H1 (cell line): ENCODE measurements at regions not wholly inside any gene's neighbourhood (a gene's known extent, or its start where the extent isn't known, plus 50 kb on each side); places are given as distances from the start of the nearest gene placed in this dataset.

Experiments
- CTCF ChIA-PET: fragments of 300-600 bp; sonication (Branson Sonifier 250); formaldehyde crosslinking; loops from one replicate; lab custom pipeline; 2021; ENCODE audit not compliant: partially characterized antibody; lab: Charles Lee
- POLR2A ChIA-PET: fragments of 300-600 bp; sonication (Branson Sonifier 250); formaldehyde crosslinking; loops from one replicate; lab custom pipeline; 2021; ENCODE audit warnings: inconsistent platforms; ENCODE audit not compliant: partially characterized antibody; lab: Charles Lee
- DNase-seq, 2 experiments: peaks; one replicate each; pipeline versions ENCODE4 v3.0.0 to v3.0.0-alpha.2; 2010 to 2022; ENCODE audit warnings: low spot score in 2 of 2, low read depth in 1 of 2, mixed read lengths in 1 of 2
- FAIRE-seq: peaks from 2 replicates; lab custom pipeline; 2011; peaks lifted over from hg19 to GRCh38; lab: Jason Lieb, UNC
- H2AFZ ChIP-seq: 2 replicates; pipeline ENCODE4 v1.8.1; 2012; ENCODE audit warnings: low read length, inconsistent platforms
- H2AK5ac ChIP-seq: 2 replicates; pipeline ENCODE4 v1.6.1; 2013; ENCODE audit warnings: low read depth, low read length
- H2BK120ac ChIP-seq: replicated peaks from 2 replicates; pipeline ENCODE3; 2013; ENCODE audit warnings: low read depth, low read length, inconsistent platforms
- H2BK12ac ChIP-seq: 2 replicates; pipeline ENCODE4 v1.6.1; 2013; ENCODE audit warnings: low read depth, low read length
- H2BK15ac ChIP-seq: 2 replicates; pipeline ENCODE4 v1.6.1; 2013; ENCODE audit warnings: low read length
- H2BK20ac ChIP-seq: 2 replicates; pipeline ENCODE4 v1.6.1; 2013; ENCODE audit warnings: low read length
- H2BK5ac ChIP-seq: 2 replicates; pipeline ENCODE4 v1.6.1; 2013; ENCODE audit warnings: low read depth, low read length
- H3K14ac ChIP-seq: 2 replicates; pipeline ENCODE4 v1.6.1; 2013; ENCODE audit warnings: inconsistent platforms; ENCODE audit not compliant: insufficient read length
- H3K18ac ChIP-seq: 2 replicates; pipeline ENCODE4 v1.6.1; 2013; ENCODE audit warnings: low read length; ENCODE audit errors: extremely low read depth
- H3K23ac ChIP-seq: 2 replicates; pipeline ENCODE4 v1.6.1; 2013; ENCODE audit warnings: inconsistent platforms; ENCODE audit not compliant: insufficient read length
- H3K23me2 ChIP-seq: 2 replicates; pipeline ENCODE4 v1.6.1; 2013; ENCODE audit warnings: low read depth, low read length
- H3K27ac ChIP-seq: 2 replicates; pipeline ENCODE4 v1.6.1; 2011; ENCODE audit warnings: low read depth, low read length, inconsistent platforms
- H3K27me3 ChIP-seq, 4 experiments: replicated peaks in 1 of 4; 1 replicate in 1 of 4; 2 replicates in 3 of 4; pipeline versions ENCODE4 v1.6.1 to v1.8.1; 2011 to 2013; ENCODE audit warnings: low read length in 3 of 4, mild to moderate bottlenecking in 3 of 4, inconsistent platforms in 2 of 4, mixed read lengths in 2 of 4, moderate library complexity in 1 of 4; ENCODE audit not compliant: control insufficient read depth in 3 of 4, insufficient read depth in 3 of 4; ENCODE audit errors: extremely low read depth in 1 of 4
- H3K36me3 ChIP-seq, 4 experiments: 2 replicates each; pipeline versions ENCODE4 v1.6.1 to v1.8.1; 2011 to 2013; ENCODE audit warnings: mild to moderate bottlenecking in 4 of 4, low read length in 3 of 4, moderate library complexity in 2 of 4, control low read depth in 1 of 4, inconsistent platforms in 1 of 4; ENCODE audit not compliant: insufficient read depth in 4 of 4, control insufficient read depth in 2 of 4
- H3K4ac ChIP-seq: replicated peaks from 2 replicates; pipeline ENCODE3; 2013; ENCODE audit warnings: low read length, low read depth, mixed read lengths, inconsistent platforms; ENCODE audit not compliant: insufficient read length
- H3K4me1 ChIP-seq, 4 experiments: replicated peaks in 1 of 4; 1 replicate in 1 of 4; 2 replicates in 3 of 4; pipeline versions ENCODE4 v1.6.1 to v1.8.1; 2011 to 2013; ENCODE audit warnings: low read length in 3 of 4, inconsistent platforms in 2 of 4, mixed read lengths in 1 of 4; ENCODE audit not compliant: insufficient read depth in 4 of 4, control insufficient read depth in 3 of 4
- H3K4me2 ChIP-seq, 2 experiments: 2 replicates each; pipeline versions ENCODE4 v1.6.1 to v1.8.1; 2011 to 2013; ENCODE audit warnings: low read depth in 2 of 2, low read length in 2 of 2, control low read depth in 1 of 2, inconsistent platforms in 1 of 2, mild to moderate bottlenecking in 1 of 2; ENCODE audit not compliant: insufficient read depth in 1 of 2
- H3K4me3 ChIP-seq, 4 experiments: fragments of 200-600, 300-600 bp in 1 of 4; sonication (generic), shearing (Covaris generic), sonication (Bioruptor Twin) in 1 of 4; 2 replicates each; pipeline versions ENCODE4 v1.5.1 to v1.8.1; 2011 to 2016; ENCODE audit warnings: low read length in 4 of 4, low read depth in 3 of 4, control low read depth in 2 of 4, inconsistent platforms in 2 of 4, mild to moderate bottlenecking in 2 of 4, mixed read lengths in 1 of 4, moderate library complexity in 1 of 4; ENCODE audit not compliant: insufficient read depth in 2 of 4; ENCODE audit errors: extremely low read depth in 1 of 4
- H3K56ac ChIP-seq: replicated peaks from 2 replicates; pipeline ENCODE3; 2013; ENCODE audit warnings: low read depth, mild to moderate bottlenecking, mixed read lengths, low read length, inconsistent platforms; ENCODE audit not compliant: insufficient read length
- H3K79me1 ChIP-seq: 2 replicates; pipeline ENCODE4 v1.6.1; 2013; ENCODE audit warnings: low read depth, low read length, control low read depth
- H3K79me2 ChIP-seq, 2 experiments: 2 replicates each; pipeline versions ENCODE4 v1.6.1 to v1.8.1; 2012 to 2013; ENCODE audit warnings: low read length in 2 of 2, mild to moderate bottlenecking in 2 of 2, inconsistent platforms in 1 of 2; ENCODE audit not compliant: insufficient read depth in 2 of 2, control insufficient read depth in 1 of 2
- H3K9ac ChIP-seq, 4 experiments: replicated peaks in 1 of 4; 1 replicate in 1 of 4; 2 replicates in 3 of 4; pipeline versions ENCODE4 v1.6.1 to v1.8.1; 2011 to 2013; ENCODE audit warnings: low read depth in 3 of 4, low read length in 3 of 4, control low read depth in 2 of 4, mild to moderate bottlenecking in 2 of 4, moderate library complexity in 2 of 4, inconsistent platforms in 1 of 4; ENCODE audit errors: extremely low read depth in 1 of 4
- H3K9me3 ChIP-seq, 2 experiments: 2 replicates each; pipeline versions ENCODE4 v1.6.1 to v1.8.1; 2012 to 2013; ENCODE audit warnings: mild to moderate bottlenecking in 2 of 2, moderate library complexity in 2 of 2, control low read depth in 1 of 2, inconsistent platforms in 1 of 2, low read depth in 1 of 2, low read length in 1 of 2, mixed read lengths in 1 of 2; ENCODE audit not compliant: insufficient read depth in 2 of 2
- H4K20me1 ChIP-seq, 2 experiments: replicated peaks in 1 of 2; 2 replicates each; pipeline versions ENCODE3 to v1.8.1; 2011 to 2013; ENCODE audit warnings: inconsistent platforms in 2 of 2, low read length in 2 of 2, mild to moderate bottlenecking in 1 of 2; ENCODE audit not compliant: insufficient read depth in 2 of 2, control insufficient read depth in 1 of 2
- H4K5ac ChIP-seq: 2 replicates; pipeline ENCODE4 v1.6.1; 2013; ENCODE audit warnings: low read length, low read depth, mixed read lengths, inconsistent platforms; ENCODE audit not compliant: insufficient read length
- H4K8ac ChIP-seq: 2 replicates; pipeline ENCODE4 v1.8.0; 2013; ENCODE audit warnings: mild to moderate bottlenecking, moderate library complexity, low read length, inconsistent platforms; ENCODE audit not compliant: insufficient read depth; ENCODE audit errors: extremely low read depth
- H4K91ac ChIP-seq: replicated peaks from 2 replicates; pipeline ENCODE3; 2013; ENCODE audit warnings: low read length, mixed read lengths, inconsistent platforms; ENCODE audit not compliant: insufficient read length
- CTCF ChIP-seq, 3 experiments: IDR thresholded peaks; 1 replicate in 2 of 3; 2 replicates in 1 of 3; pipeline versions ENCODE4 v1.5.1 to v1.6.1; 2011; ENCODE audit warnings: low read length in 3 of 3, mild to moderate bottlenecking in 3 of 3, inconsistent platforms in 2 of 3, low read depth in 1 of 3, moderate library complexity in 1 of 3; ENCODE audit not compliant: insufficient read depth in 1 of 3; ENCODE audit errors: control extremely low read depth in 1 of 3
- EP300 ChIP-seq, 2 experiments: IDR thresholded peaks; 1 replicate in 1 of 2; 2 replicates in 1 of 2; pipeline ENCODE4 v1.6.1; 2011 to 2012; ENCODE audit warnings: low read depth in 2 of 2, low read length in 2 of 2, mild to moderate bottlenecking in 2 of 2, borderline replicate concordance in 1 of 2, inconsistent platforms in 1 of 2, moderate library complexity in 1 of 2
- HDAC2 ChIP-seq, 2 experiments: fragments of 300-600 bp in 1 of 2; sonication (generic) in 1 of 2; IDR thresholded peaks; 2 replicates each; pipeline ENCODE4 v1.6.1; 2011 to 2012; ENCODE audit warnings: low read depth in 2 of 2, low read length in 2 of 2, mild to moderate bottlenecking in 2 of 2, moderate library complexity in 2 of 2, borderline replicate concordance in 1 of 2, inconsistent platforms in 1 of 2
- PHF8 ChIP-seq: fragments of 200-600 bp; sonication (generic); conservative IDR thresholded peaks from 2 replicates; pipeline ENCODE4 v1.7.1; 2012; ENCODE audit warnings: low read depth, mild to moderate bottlenecking, inconsistent platforms, low read length, moderate library complexity
- SAP30 ChIP-seq: fragments of 300-600 bp; sonication (generic); IDR thresholded peaks from 2 replicates; pipeline ENCODE4 v1.7.1; 2012; ENCODE audit warnings: low read length, moderate library complexity, mild to moderate bottlenecking, inconsistent platforms; ENCODE audit not compliant: insufficient read depth, insufficient replicate concordance
- SP4 ChIP-seq: IDR thresholded peaks from 2 replicates; pipeline ENCODE4 v1.6.1; 2012; ENCODE audit warnings: low read length, inconsistent platforms
- WGBS, 2 experiments: shearing (Covaris generic) in 1 of 2; methylation state at CpG; one replicate each; pipeline versions ENCODE4 v1.1.6 to v1.1.7; 2013 to 2015; ENCODE audit warnings: low lambda C conversion rate in 2 of 2, mixed read lengths in 2 of 2, inconsistent platforms in 1 of 2, low coverage in 1 of 2, missing lambda C conversion rate in 1 of 2; ENCODE audit not compliant: insufficient replicate concordance in 2 of 2, insufficient coverage in 1 of 2, insufficient read length in 1 of 2; ENCODE audit errors: extremely low coverage in 1 of 2, missing lambda C conversion rate in 1 of 2; 5-methylcytosine and 5-hydroxymethylcytosine counted together
- TF ChIP-seq, protein P1 (sequence below): IDR thresholded peaks from 2 replicates; pipeline ENCODE4 v1.6.1; 2011; ENCODE audit warnings: low read length, improper control_type of control experiment

GRCh38 chr9:2269778-2270177, 254.6 kb downstream of the SMARCA2 start:
- Histone ChIP-seq H3K27me3 (no peaks in the 10 kb centered on the region), H2AK5ac (no peak overlapping the region; the same call in 1 of the 2 replicates), H3K56ac (no peak overlapping the region), H3K14ac (no peak overlapping the region), H4K91ac (no peak overlapping the region), H3K4ac (no peak overlapping the region), H3K4me1 (peaks cover 0 to 3% (median 1%) of the 10 kb centered on the region in 4 experiments; a peak in 1 of 7 replicates), H3K4me2 (no peak overlapping the region), H2BK20ac (peak overlapping the region; percentile 80; the same call in 1 of the 2 replicates), H3K4me3 (no peak overlapping the region), H2BK12ac (peak overlapping the region; percentile 62; the same call in 1 of the 2 replicates), H3K23ac (no peak overlapping the region), H3K36me3 (no peaks in the 10 kb centered on the region), H3K23me2 (no peaks in the 10 kb centered on the region; the same call in 1 of the 2 replicates), H3K79me1 (no peaks in the 10 kb centered on the region), H3K27ac (no peak overlapping the region), H3K9me3 (no peaks in the 10 kb centered on the region), H2AFZ (no peak overlapping the region), H3K18ac (no peak overlapping the region), H2BK5ac (no peak overlapping the region), H4K8ac (no peak overlapping the region), H2BK15ac (peak overlapping the region; percentile 47; the same call in 1 of the 2 replicates), H2BK120ac (no peak overlapping the region), H3K79me2 (no peaks in the 10 kb centered on the region), H3K9ac (no peak overlapping the region), H4K5ac (no peak overlapping the region), H4K20me1 (no peaks in the 10 kb centered on the region)
- TF ChIP-seq HDAC2 (IDR thresholded peaks at IDR 0.05; ENCODE audit: borderline replicate concordance in 1 of 2, low read depth in 2 of 2, low read length in 2 of 2) (no peak), CTCF (IDR thresholded peaks at IDR 0.05; ENCODE audit: control extremely low read depth in 1 of 3, insufficient read depth in 1 of 3, low read depth in 1 of 3, low read length in 3 of 3) (no peak), SP4 (no peak), EP300 (IDR thresholded peaks at IDR 0.05; ENCODE audit: borderline replicate concordance in 1 of 2, low read depth in 2 of 2, low read length in 2 of 2) (no peak), SAP30 (no peak), PHF8 (no peak)
- TF ChIP-seq, protein P1, sequence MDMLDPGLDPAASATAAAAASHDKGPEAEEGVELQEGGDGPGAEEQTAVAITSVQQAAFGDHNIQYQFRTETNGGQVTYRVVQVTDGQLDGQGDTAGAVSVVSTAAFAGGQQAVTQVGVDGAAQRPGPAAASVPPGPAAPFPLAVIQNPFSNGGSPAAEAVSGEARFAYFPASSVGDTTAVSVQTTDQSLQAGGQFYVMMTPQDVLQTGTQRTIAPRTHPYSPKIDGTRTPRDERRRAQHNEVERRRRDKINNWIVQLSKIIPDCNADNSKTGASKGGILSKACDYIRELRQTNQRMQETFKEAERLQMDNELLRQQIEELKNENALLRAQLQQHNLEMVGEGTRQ: no peak
- ChIA-PET CTCF (interaction anchor here (0.7 to 1.7 kb wide), 2 partner anchors 28 to 34 kb away, joined by 3 to 5 read pairs; no protein-coding TSS in a partner anchor), POLR2A (interaction anchor here (1.2 kb wide), 1 partner anchor 17 kb away, joined by 3 read pairs; no protein-coding TSS in a partner anchor)
- FAIRE-seq: no peak
- 96% methylated on average over 3 of the region's 3 CpGs; no CpG with 5 or more reads in 1 of the 2 experiments for WGBS, 2 experiments
- no peak for DNase-seq
